ENCODE measurements at regions not wholly inside any gene's neighbourhood (a gene's known extent, or its start where the extent isn't known, plus 50 kb on each side); places are given as distances from the start of the nearest gene placed in this dataset.

- Histone ChIP-seq H3K4me1 (replicated peaks) (no peaks in the 10 kb centered on the region), H3K27me3 (replicated peaks; ENCODE audit: insufficient read depth) (no peaks in the 10 kb centered on the region), H3K36me3 (no peaks in the 10 kb centered on the region), H3K4me3 (no peak overlapping the region), H3K9me3 (no peaks in the 10 kb centered on the region), H3K27ac (no peak overlapping the region)
- no peak for DNase-seq (ENCODE audit: low spot score)
- intact Hi-C loops (cut with DNase I): no loop called here
- TF ChIP-seq CTCF (IDR thresholded peaks at IDR 0.05) (no peak), POLR2A (IDR thresholded peaks at IDR 0.05) (no peak), POLR2AphosphoS5 (IDR thresholded peaks at IDR 0.05) (no peak)
- WGBS: 83% methylated on average over 2 of the region's 2 CpGs
Measured at GRCh38 chr3:165538166-165538565, 299.1 kb downstream of the BCHE start.

- intact Hi-C loops (cut with DNase I): no loop called here
- no peaks in the 10 kb centered on the region for H3K4me1 ChIP-seq (replicated peaks)
- no peaks in the 10 kb centered on the region for H3K36me3 ChIP-seq
- H3K9me3 ChIP-seq: no peaks in the 10 kb centered on the region
- no peak overlapping the region for H3K27ac ChIP-seq
- no peak for DNase-seq (ENCODE audit: low spot score)
- TF ChIP-seq POLR2A (IDR thresholded peaks at IDR 0.05): no peak
- no peak for TF ChIP-seq POLR2AphosphoS5 (IDR thresholded peaks at IDR 0.05)
- no peaks in the 10 kb centered on the region for H3K27me3 ChIP-seq (replicated peaks; ENCODE audit: insufficient read depth)
- WGBS: 23% methylated on average over 1 of the region's 1 CpG
- no peak overlapping the region for H3K4me3 ChIP-seq
Measured at GRCh38 chr3:165532851-165533250, 304.4 kb downstream of the BCHE start.

- 89% methylated on average over 2 of the region's 2 CpGs for WGBS
- Histone ChIP-seq H3K4me1 (replicated peaks) (no peaks in the 10 kb centered on the region), H3K4me3 (no peak overlapping the region), H3K9me3 (no peaks in the 10 kb centered on the region), H3K27ac (no peak overlapping the region), H3K36me3 (no peaks in the 10 kb centered on the region), H3K27me3 (replicated peaks; ENCODE audit: insufficient read depth) (no peaks in the 10 kb centered on the region)
- no peak for DNase-seq (ENCODE audit: low spot score)
- TF ChIP-seq CTCF (IDR thresholded peaks at IDR 0.05) (no peak), POLR2A (IDR thresholded peaks at IDR 0.05) (no peak), POLR2AphosphoS5 (IDR thresholded peaks at IDR 0.05) (no peak)
- intact Hi-C loops (cut with DNase I): no loop called here
Measured at GRCh38 chr3:165529451-165529850, 307.8 kb downstream of the BCHE start.

- intact Hi-C loops (cut with DNase I): no loop called here
- 18% methylated on average over 2 of the region's 2 CpGs for WGBS
- H3K36me3 ChIP-seq: no peaks in the 10 kb centered on the region
- H3K4me3 ChIP-seq: no peak overlapping the region
- no peaks in the 10 kb centered on the region for H3K27me3 ChIP-seq (replicated peaks; ENCODE audit: insufficient read depth)
- H3K9me3 ChIP-seq: no peaks in the 10 kb centered on the region
- no peaks in the 10 kb centered on the region for H3K4me1 ChIP-seq (replicated peaks)
- no peak for DNase-seq (ENCODE audit: low spot score)
- TF ChIP-seq POLR2A (IDR thresholded peaks at IDR 0.05) (no peak), CTCF (IDR thresholded peaks at IDR 0.05) (peak in 1 of 4 experiments; percentile 9)
- H3K27ac ChIP-seq: no peak overlapping the region
Measured at GRCh38 chr3:165526367-165526766, 310.9 kb downstream of the BCHE start.

- H3K4me3 ChIP-seq: no peak overlapping the region
- H3K4me1 ChIP-seq (replicated peaks): no peaks in the 10 kb centered on the region
- H3K27ac ChIP-seq: no peak overlapping the region
- no peak for DNase-seq (ENCODE audit: low spot score)
- no peaks in the 10 kb centered on the region for H3K27me3 ChIP-seq (replicated peaks; ENCODE audit: insufficient read depth)
- no peaks in the 10 kb centered on the region for H3K36me3 ChIP-seq
- TF ChIP-seq CTCF (IDR thresholded peaks at IDR 0.05) (no peak), POLR2A (IDR thresholded peaks at IDR 0.05) (no peak), POLR2AphosphoS5 (IDR thresholded peaks at IDR 0.05) (no peak)
- intact Hi-C loops (cut with DNase I): no loop called here
- H3K9me3 ChIP-seq: no peaks in the 10 kb centered on the region
Measured at GRCh38 chr3:165523801-165524200, 313.4 kb downstream of the BCHE start.

Measured in prostate gland (tissue), 2 donors.